Activated naive CD4-positive, alpha-beta T cell treated with anti-CD3 and anti-CD28 coated beads, Interleukin-2, amount 10 ng/mL, durations not matched to agents 7 days and 5 days (primary cell): ENCODE measurements at regions not wholly inside any gene's neighbourhood (a gene's known extent, or its start where the extent isn't known, plus 50 kb on each side); places are given as distances from the start of the nearest gene placed in this dataset.
"Not testable (repeated sequence)": the region's sequence is repeated elsewhere in the genome, so short reads cannot be mapped to it uniquely, and the experiment has no call there.

Experiments
- CTCF ChIA-PET: fragments of 350-600 bp; sonication (Branson Sonifier 250); formaldehyde crosslinking; loops from one replicate; lab custom pipeline; 2021; ENCODE audit warnings: antibody characterized with exemption; lab: Charles Lee
- DNase-seq: peaks from one replicate; pipeline ENCODE4 v3.0.0-alpha.2; 2020
- H3K27ac Mint-ChIP-seq: one replicate; pipeline ENCODE4 v1.8.0; 2021; ENCODE audit warnings: mild to moderate bottlenecking, moderate library complexity, mixed read lengths
- H3K27me3 Mint-ChIP-seq: one replicate; pipeline ENCODE4 v1.8.0; 2021; ENCODE audit warnings: mild to moderate bottlenecking, mixed read lengths
- H3K36me3 Mint-ChIP-seq: one replicate; pipeline ENCODE4 v1.8.0; 2021; ENCODE audit warnings: mixed read lengths
- H3K4me1 Mint-ChIP-seq: one replicate; pipeline ENCODE4 v1.8.0; 2021; ENCODE audit warnings: mixed read lengths
- H3K4me3 Mint-ChIP-seq: one replicate; pipeline ENCODE4 v1.8.0; 2021; ENCODE audit warnings: mild to moderate bottlenecking, moderate library complexity, mixed read lengths
- H3K9me3 Mint-ChIP-seq: one replicate; pipeline ENCODE4 v1.8.0; 2021; ENCODE audit warnings: mixed read lengths

DNA sequence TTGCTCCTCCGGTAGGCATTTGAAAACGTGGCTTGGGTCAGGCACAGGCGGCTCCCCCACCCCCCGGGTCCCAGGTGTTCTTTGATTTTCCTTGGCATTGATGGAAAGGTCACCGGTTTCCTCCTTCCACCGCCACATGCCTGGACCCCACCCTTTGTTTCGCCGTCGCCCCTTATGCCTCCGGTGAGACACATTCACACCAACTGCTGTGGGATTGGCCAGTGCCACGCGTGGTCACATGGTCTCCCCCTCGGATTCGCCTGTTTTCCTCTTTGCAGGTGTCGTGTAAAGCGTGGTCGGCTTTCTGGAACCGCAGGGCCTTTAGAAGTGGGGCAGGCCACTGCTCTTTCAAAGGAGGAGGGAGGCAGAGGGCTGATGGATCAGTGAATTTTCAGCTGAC is 101.2 kb upstream of the FOXD4L5 start:
- H3K4me1 Mint-ChIP-seq, H3K27me3 Mint-ChIP-seq, CTCF ChIA-PET, H3K27ac Mint-ChIP-seq, H3K36me3 Mint-ChIP-seq, DNase-seq, H3K4me3 Mint-ChIP-seq: not testable (repeated sequence)
- peaks cover 22% of the 10 kb centered on the region for H3K9me3 Mint-ChIP-seq

DNA sequence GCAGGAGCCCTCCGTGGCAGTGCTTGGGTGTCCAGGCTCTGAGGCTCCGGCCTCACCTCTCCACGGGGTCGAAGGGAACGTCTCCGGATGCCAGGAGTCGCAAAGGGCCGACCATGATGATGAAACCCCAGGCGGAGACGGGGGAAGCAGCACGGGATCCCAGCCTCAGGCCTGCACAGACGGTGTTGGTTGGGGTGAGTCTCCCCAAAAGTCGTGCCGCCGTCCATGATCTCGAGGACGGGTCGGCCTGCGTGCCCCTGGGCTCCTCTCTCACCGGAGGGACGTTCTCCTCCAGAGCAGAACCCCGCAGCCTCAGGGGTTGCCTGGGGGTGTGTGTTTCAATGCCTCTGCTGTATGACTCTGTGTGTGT is 100.6 kb upstream of the FOXD4L5 start:
- H3K36me3 Mint-ChIP-seq, H3K4me3 Mint-ChIP-seq, H3K27ac Mint-ChIP-seq, DNase-seq, CTCF ChIA-PET, H3K4me1 Mint-ChIP-seq, H3K27me3 Mint-ChIP-seq: not testable (repeated sequence)
- peaks cover 17% of the 10 kb centered on the region for H3K9me3 Mint-ChIP-seq

DNA sequence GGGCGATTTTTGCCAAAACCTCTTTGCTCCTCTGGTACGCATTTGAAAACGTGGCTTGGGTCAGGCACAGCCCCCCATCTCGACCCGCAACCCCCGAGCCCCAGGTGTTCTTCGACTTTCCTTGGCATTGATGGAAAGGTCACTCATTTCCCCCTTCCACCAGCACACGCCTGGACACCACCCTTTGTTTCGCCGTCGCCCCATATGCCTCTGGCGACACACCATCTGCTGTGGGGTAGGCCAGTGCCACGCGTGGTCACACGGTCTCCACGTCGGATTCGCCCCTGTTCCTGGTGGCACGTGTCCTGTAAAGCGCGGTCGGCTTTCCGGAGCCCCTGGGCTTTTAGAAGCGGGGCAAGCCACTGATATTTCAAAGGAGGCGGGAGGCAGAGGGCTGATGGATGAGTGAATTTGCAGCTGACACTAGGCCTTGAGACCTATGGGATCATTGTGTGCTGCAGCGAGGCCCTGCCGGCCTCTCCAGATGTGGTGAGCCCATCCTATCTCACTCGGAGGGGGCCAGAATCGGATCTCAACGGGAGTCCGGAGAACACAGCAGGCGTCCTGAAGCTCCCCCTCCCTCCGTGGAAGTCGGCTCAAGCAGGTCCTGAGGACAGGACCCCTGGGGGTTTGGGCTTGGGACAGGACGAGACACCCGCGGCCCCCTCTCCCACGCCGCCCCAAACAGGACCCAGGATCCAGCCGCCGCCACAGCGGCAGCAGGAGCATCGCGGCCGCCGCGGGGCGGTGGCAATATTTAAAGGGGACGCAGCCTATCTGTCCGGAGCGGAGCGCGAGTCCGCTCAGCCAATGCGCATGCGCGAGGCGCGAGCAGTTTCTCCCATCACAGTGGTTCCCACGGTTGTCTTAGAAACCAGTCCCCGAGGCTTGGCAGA is 100.0 kb upstream of the FOXD4L5 start:
- H3K27ac Mint-ChIP-seq, H3K27me3 Mint-ChIP-seq, H3K4me1 Mint-ChIP-seq, DNase-seq, CTCF ChIA-PET, H3K36me3 Mint-ChIP-seq, H3K4me3 Mint-ChIP-seq: not testable (repeated sequence)
- H3K9me3 Mint-ChIP-seq: peaks cover 17% of the 10 kb centered on the region

DNA sequence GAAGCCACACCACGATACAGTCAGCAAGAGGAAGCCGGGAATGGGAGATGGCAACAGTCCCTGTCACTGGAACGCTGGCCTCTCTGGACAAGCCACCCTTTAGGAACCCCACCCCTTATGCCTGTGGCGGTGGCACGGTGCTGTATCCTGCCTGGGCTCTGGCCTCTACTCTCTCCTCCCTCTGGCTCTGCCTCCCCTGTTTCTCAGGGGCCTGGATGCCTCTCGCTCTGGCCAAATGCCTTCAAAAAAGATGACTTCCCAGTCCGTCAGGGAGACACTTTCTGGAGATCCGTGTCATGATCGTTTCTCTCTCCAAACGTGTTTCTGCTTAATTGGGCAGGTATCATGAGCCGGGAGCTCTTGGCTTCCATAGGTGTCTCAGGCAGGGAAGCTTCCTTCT is 99.1 kb upstream of the FOXD4L5 start:
- H3K9me3 Mint-ChIP-seq: peaks cover 17% of the 10 kb centered on the region
- DNase-seq, CTCF ChIA-PET, H3K4me1 Mint-ChIP-seq, H3K4me3 Mint-ChIP-seq, H3K36me3 Mint-ChIP-seq, H3K27ac Mint-ChIP-seq, H3K27me3 Mint-ChIP-seq: not testable (repeated sequence)

DNA sequence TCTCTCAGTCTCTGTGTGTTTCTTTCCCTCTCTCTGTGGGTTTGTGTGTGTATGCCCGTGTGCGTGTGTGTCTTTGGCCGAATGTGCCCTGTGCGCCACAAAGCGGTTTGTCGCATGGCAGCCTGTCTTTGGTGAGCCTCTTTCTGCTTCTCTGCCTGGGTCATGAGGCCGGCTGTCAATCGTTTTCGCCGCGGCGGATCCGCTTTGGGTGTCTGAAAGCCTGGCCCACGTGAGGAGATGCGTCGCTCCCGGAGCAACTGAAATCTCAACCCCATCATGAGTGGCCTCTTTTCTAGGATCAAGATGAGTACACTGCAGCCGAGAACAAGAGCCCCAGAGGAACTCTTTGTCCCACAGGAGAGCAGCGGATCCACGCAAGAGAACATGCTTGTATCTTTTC is 98.6 kb upstream of the FOXD4L5 start:
- peaks cover 15% of the 10 kb centered on the region for H3K9me3 Mint-ChIP-seq
- H3K36me3 Mint-ChIP-seq, DNase-seq, CTCF ChIA-PET, H3K27ac Mint-ChIP-seq, H3K27me3 Mint-ChIP-seq, H3K4me1 Mint-ChIP-seq, H3K4me3 Mint-ChIP-seq: not testable (repeated sequence)

DNA sequence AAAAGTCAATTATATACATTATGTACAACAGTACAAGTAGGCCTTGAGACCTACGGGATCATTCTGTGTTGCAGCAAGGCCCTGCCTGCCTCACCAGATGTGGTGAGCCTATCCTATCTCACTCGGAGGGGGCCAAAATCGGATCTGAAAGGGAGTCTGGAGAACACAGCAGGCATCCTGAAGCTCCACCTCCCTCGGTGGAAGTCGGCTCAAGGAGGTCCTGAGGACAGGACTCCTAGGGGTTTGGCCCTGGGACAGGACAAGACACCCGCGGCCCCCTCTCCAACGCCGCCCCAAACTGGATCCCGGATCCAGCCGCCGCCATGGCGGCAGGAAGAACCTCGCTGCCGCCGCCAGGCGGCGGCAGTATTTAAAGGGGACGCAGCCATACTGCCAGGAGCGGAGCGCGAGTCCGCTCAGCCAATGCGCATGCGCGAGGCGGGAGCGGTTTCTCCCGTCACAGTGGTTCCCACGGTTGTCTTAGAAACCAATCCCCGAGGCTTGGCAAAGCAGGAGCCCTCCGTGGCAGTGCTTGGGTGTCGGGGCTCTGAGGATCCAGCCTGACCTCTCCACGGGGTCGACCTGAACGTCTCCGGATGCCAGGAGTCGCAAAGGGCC is 97.8 kb upstream of the FOXD4L5 start:
- DNase-seq, H3K4me3 Mint-ChIP-seq, H3K27me3 Mint-ChIP-seq, H3K4me1 Mint-ChIP-seq, H3K36me3 Mint-ChIP-seq, H3K27ac Mint-ChIP-seq, CTCF ChIA-PET: not testable (repeated sequence)
- H3K9me3 Mint-ChIP-seq: peaks cover 14% of the 10 kb centered on the region
